ENCODE measurements at regions not wholly inside any gene's neighbourhood (a gene's known extent, or its start where the extent isn't known, plus 50 kb on each side); places are given as distances from the start of the nearest gene placed in this dataset.

- TF ChIP-seq CTCF (conservative IDR thresholded peaks at IDR 0.05 in 1 of 2, IDR thresholded peaks at IDR 0.05 in 1 of 2; ENCODE audit: extremely low read depth in 1 of 2, insufficient read depth in 1 of 2, low read depth in 1 of 2, low read length in 2 of 2) (no peak), EZH2 (IDR thresholded peaks at IDR 0.05; ENCODE audit: borderline replicate concordance, low read length) (no peak)
Observed at GRCh38 chr16:86388976-86389375, 121.4 kb upstream of the FOXF1 start.
